ENCODE measurements at regions not wholly inside any gene's neighbourhood (a gene's known extent, or its start where the extent isn't known, plus 50 kb on each side); places are given as distances from the start of the nearest gene placed in this dataset.

- H3K9me3 Mint-ChIP-seq: peaks cover 4% of the 10 kb centered on the region
- H3K4me1 Mint-ChIP-seq: no peaks in the 10 kb centered on the region
- H3K27ac Mint-ChIP-seq: no peak overlapping the region
- ATAC-seq (ENCODE audit: low read depth) (no peak), DNase-seq (ENCODE audit: low spot score in 2 of 2) (no peak)
- no peak overlapping the region for H3K4me3 Mint-ChIP-seq
- H3K27me3 Mint-ChIP-seq: no peaks in the 10 kb centered on the region
- H3K36me3 Mint-ChIP-seq: no peaks in the 10 kb centered on the region
These were observed 315.3 kb downstream of the BCL11B start for GRCh38 chr14:98956661-98957060.

- Mint-ChIP-seq H3K4me3 (no peak overlapping the region), H3K27me3 (no peaks in the 10 kb centered on the region), H3K27ac (no peak overlapping the region), H3K9me3 (peaks cover 5% of the 10 kb centered on the region), H3K4me1 (no peaks in the 10 kb centered on the region), H3K36me3 (no peaks in the 10 kb centered on the region)
- no peak for DNase-seq (ENCODE audit: low spot score in 2 of 2)
- no peak for ATAC-seq (ENCODE audit: low read depth)
These were observed 314.6 kb downstream of the BCL11B start for GRCh38 chr14:98957211-98958047.

- no peaks in the 10 kb centered on the region for H3K36me3 Mint-ChIP-seq
- H3K4me3 Mint-ChIP-seq: no peak overlapping the region
- no peak for ATAC-seq (ENCODE audit: low read depth)
- no peaks in the 10 kb centered on the region for H3K4me1 Mint-ChIP-seq
- no peak overlapping the region for H3K27ac Mint-ChIP-seq
- DNase-seq (ENCODE audit: low spot score in 2 of 2): no peak
- no peaks in the 10 kb centered on the region for H3K27me3 Mint-ChIP-seq
- peaks cover 9% of the 10 kb centered on the region for H3K9me3 Mint-ChIP-seq
These were observed 313.9 kb downstream of the BCL11B start for GRCh38 chr14:98958048-98958631.

GRCh38 chr14:98958632-98959031, 313.4 kb downstream of the BCL11B start:
- DNase-seq (ENCODE audit: low spot score in 2 of 2) (no peak), ATAC-seq (ENCODE audit: low read depth) (no peak)
- no peaks in the 10 kb centered on the region for H3K4me1 Mint-ChIP-seq
- no peak overlapping the region for H3K27ac Mint-ChIP-seq
- H3K36me3 Mint-ChIP-seq: no peaks in the 10 kb centered on the region
- no peaks in the 10 kb centered on the region for H3K27me3 Mint-ChIP-seq
- peaks cover 9% of the 10 kb centered on the region for H3K9me3 Mint-ChIP-seq
- no peak overlapping the region for H3K4me3 Mint-ChIP-seq

- no peak overlapping the region for H3K4me3 Mint-ChIP-seq
- H3K27me3 Mint-ChIP-seq: no peaks in the 10 kb centered on the region
- H3K36me3 Mint-ChIP-seq: no peaks in the 10 kb centered on the region
- no peak for ATAC-seq (ENCODE audit: low read depth)
- DNase-seq (ENCODE audit: low spot score in 2 of 2): no peak
- H3K9me3 Mint-ChIP-seq: peaks cover 9% of the 10 kb centered on the region
- H3K27ac Mint-ChIP-seq: no peak overlapping the region
- H3K4me1 Mint-ChIP-seq: no peaks in the 10 kb centered on the region
These were observed 312.6 kb downstream of the BCL11B start for GRCh38 chr14:98959410-98959809.

- H3K36me3 Mint-ChIP-seq: no peaks in the 10 kb centered on the region
- ATAC-seq (ENCODE audit: low read depth) (no peak), DNase-seq (ENCODE audit: low spot score in 2 of 2) (no peak)
- H3K4me1 Mint-ChIP-seq: no peaks in the 10 kb centered on the region
- no peak overlapping the region for H3K27ac Mint-ChIP-seq
- no peaks in the 10 kb centered on the region for H3K27me3 Mint-ChIP-seq
- H3K9me3 Mint-ChIP-seq: peaks cover 9% of the 10 kb centered on the region
- H3K4me3 Mint-ChIP-seq: no peak overlapping the region
These were observed 311.9 kb downstream of the BCL11B start for GRCh38 chr14:98959958-98960616.

GRCh38 chr14:98960617-98961013, 311.4 kb downstream of the BCL11B start:
- no peak for ATAC-seq (ENCODE audit: low read depth)
- no peaks in the 10 kb centered on the region for H3K36me3 Mint-ChIP-seq
- no peaks in the 10 kb centered on the region for H3K4me1 Mint-ChIP-seq
- peaks cover 12% of the 10 kb centered on the region for H3K9me3 Mint-ChIP-seq
- DNase-seq (ENCODE audit: low spot score in 2 of 2): no peak
- H3K4me3 Mint-ChIP-seq: no peak overlapping the region
- no peak overlapping the region for H3K27ac Mint-ChIP-seq
- H3K27me3 Mint-ChIP-seq: no peaks in the 10 kb centered on the region

- H3K4me1 Mint-ChIP-seq: no peaks in the 10 kb centered on the region
- no peak overlapping the region for H3K4me3 Mint-ChIP-seq
- H3K9me3 Mint-ChIP-seq: peaks cover 10% of the 10 kb centered on the region
- DNase-seq (ENCODE audit: low spot score in 2 of 2) (no peak), ATAC-seq (ENCODE audit: low read depth) (no peak)
- H3K27me3 Mint-ChIP-seq: no peaks in the 10 kb centered on the region
- H3K27ac Mint-ChIP-seq: no peak overlapping the region
- H3K36me3 Mint-ChIP-seq: no peaks in the 10 kb centered on the region
These were observed 310.8 kb downstream of the BCL11B start for GRCh38 chr14:98961191-98961590.

- Mint-ChIP-seq H3K9me3 (peaks cover 12% of the 10 kb centered on the region), H3K36me3 (no peaks in the 10 kb centered on the region), H3K4me1 (no peaks in the 10 kb centered on the region), H3K27me3 (no peaks in the 10 kb centered on the region), H3K4me3 (no peak overlapping the region), H3K27ac (no peak overlapping the region)
- ATAC-seq (ENCODE audit: low read depth): no peak
- no peak for DNase-seq (ENCODE audit: low spot score in 2 of 2)
These were observed 309.9 kb downstream of the BCL11B start for GRCh38 chr14:98962118-98962517.

GRCh38 chr14:98963610-98964009, 308.4 kb downstream of the BCL11B start:
- Mint-ChIP-seq H3K4me1 (no peaks in the 10 kb centered on the region), H3K27me3 (no peaks in the 10 kb centered on the region), H3K9me3 (peaks cover 12% of the 10 kb centered on the region), H3K4me3 (no peak overlapping the region), H3K27ac (no peak overlapping the region), H3K36me3 (no peaks in the 10 kb centered on the region)
- ATAC-seq (ENCODE audit: low read depth) (no peak), DNase-seq (ENCODE audit: low spot score in 2 of 2) (no peak)

- DNase-seq (ENCODE audit: low spot score in 2 of 2) (no peak), ATAC-seq (ENCODE audit: low read depth) (no peak)
- H3K4me1 Mint-ChIP-seq: no peaks in the 10 kb centered on the region
- H3K27me3 Mint-ChIP-seq: no peaks in the 10 kb centered on the region
- H3K9me3 Mint-ChIP-seq: peaks cover 12% of the 10 kb centered on the region
- H3K4me3 Mint-ChIP-seq: no peak overlapping the region
- H3K27ac Mint-ChIP-seq: no peak overlapping the region
- H3K36me3 Mint-ChIP-seq: no peaks in the 10 kb centered on the region
These were observed 307.8 kb downstream of the BCL11B start for GRCh38 chr14:98964171-98964570.

- ATAC-seq (ENCODE audit: low read depth) (no peak), DNase-seq (ENCODE audit: low spot score in 2 of 2) (no peak)
- Mint-ChIP-seq H3K9me3 (peaks cover 12% of the 10 kb centered on the region), H3K4me3 (no peak overlapping the region), H3K27ac (no peak overlapping the region), H3K4me1 (no peaks in the 10 kb centered on the region), H3K36me3 (no peaks in the 10 kb centered on the region), H3K27me3 (no peaks in the 10 kb centered on the region)
These were observed 306.9 kb downstream of the BCL11B start for GRCh38 chr14:98965076-98965475.

- Mint-ChIP-seq H3K27me3 (no peaks in the 10 kb centered on the region), H3K27ac (no peak overlapping the region), H3K4me1 (no peaks in the 10 kb centered on the region), H3K4me3 (no peak overlapping the region), H3K9me3 (peaks cover 10% of the 10 kb centered on the region), H3K36me3 (no peaks in the 10 kb centered on the region)
- no peak for ATAC-seq (ENCODE audit: low read depth)
- no peak for DNase-seq (ENCODE audit: low spot score in 2 of 2)
These were observed 306.0 kb downstream of the BCL11B start for GRCh38 chr14:98966016-98966415.

GRCh38 chr14:98966475-98967162, 305.4 kb downstream of the BCL11B start:
- Mint-ChIP-seq H3K27me3 (no peaks in the 10 kb centered on the region), H3K4me3 (no peak overlapping the region), H3K27ac (no peak overlapping the region), H3K4me1 (no peaks in the 10 kb centered on the region), H3K36me3 (no peaks in the 10 kb centered on the region), H3K9me3 (peaks cover 10% of the 10 kb centered on the region)
- DNase-seq (ENCODE audit: low spot score in 2 of 2) (no peak), ATAC-seq (ENCODE audit: low read depth) (no peak)
